Esophagus muscularis mucosa (tissue), 4 donors: ENCODE measurements at regions not wholly inside any gene's neighbourhood (a gene's known extent, or its start where the extent isn't known, plus 50 kb on each side); places are given as distances from the start of the nearest gene placed in this dataset.

ENCODE experiments used
- EP300 ChIP-seq: sonication (generic); formaldehyde crosslinking; IDR thresholded peaks from one replicate; pipeline ENCODE4 v1.6.1; 2017; ENCODE audit warnings: antibody characterized with exemption
- POLR2A ChIP-seq: fragments of 450-650 bp; IDR thresholded peaks from one replicate; pipeline ENCODE4 v1.6.1; 2017; ENCODE audit warnings: antibody characterized with exemption, moderate library complexity, mild to moderate bottlenecking, low read depth
- POLR2AphosphoS5 ChIP-seq, 2 donors: sonication (generic); formaldehyde crosslinking; IDR thresholded peaks; one replicate each; pipeline ENCODE4 v1.6.1; 2017; ENCODE audit warnings: antibody characterized with exemption in 2 of 2
- TF ChIP-seq, protein P1 (sequence below), 3 experiments: fragments of 200-600 bp in 2 of 3; fragments of 450-650 bp in 1 of 3; sonication (generic) in 2 of 3; IDR thresholded peaks; one replicate each; pipeline ENCODE4 v1.5.1; 2017 to 2019; ENCODE audit warnings: antibody characterized with exemption in 3 of 3, mild to moderate bottlenecking in 2 of 3, moderate library complexity in 1 of 3

GRCh38 chr9:1446671-1447070, 396.5 kb downstream of the DMRT2 start:
- TF ChIP-seq, protein P1, sequence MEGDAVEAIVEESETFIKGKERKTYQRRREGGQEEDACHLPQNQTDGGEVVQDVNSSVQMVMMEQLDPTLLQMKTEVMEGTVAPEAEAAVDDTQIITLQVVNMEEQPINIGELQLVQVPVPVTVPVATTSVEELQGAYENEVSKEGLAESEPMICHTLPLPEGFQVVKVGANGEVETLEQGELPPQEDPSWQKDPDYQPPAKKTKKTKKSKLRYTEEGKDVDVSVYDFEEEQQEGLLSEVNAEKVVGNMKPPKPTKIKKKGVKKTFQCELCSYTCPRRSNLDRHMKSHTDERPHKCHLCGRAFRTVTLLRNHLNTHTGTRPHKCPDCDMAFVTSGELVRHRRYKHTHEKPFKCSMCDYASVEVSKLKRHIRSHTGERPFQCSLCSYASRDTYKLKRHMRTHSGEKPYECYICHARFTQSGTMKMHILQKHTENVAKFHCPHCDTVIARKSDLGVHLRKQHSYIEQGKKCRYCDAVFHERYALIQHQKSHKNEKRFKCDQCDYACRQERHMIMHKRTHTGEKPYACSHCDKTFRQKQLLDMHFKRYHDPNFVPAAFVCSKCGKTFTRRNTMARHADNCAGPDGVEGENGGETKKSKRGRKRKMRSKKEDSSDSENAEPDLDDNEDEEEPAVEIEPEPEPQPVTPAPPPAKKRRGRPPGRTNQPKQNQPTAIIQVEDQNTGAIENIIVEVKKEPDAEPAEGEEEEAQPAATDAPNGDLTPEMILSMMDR (IDR thresholded peaks at IDR 0.05), result no peak
- no peak for TF ChIP-seq POLR2A
- no peak for TF ChIP-seq POLR2AphosphoS5 (IDR thresholded peaks at IDR 0.05)
- no peak for TF ChIP-seq EP300
